WTC11 (cell line): ENCODE measurements at regions not wholly inside any gene's neighbourhood (a gene's known extent, or its start where the extent isn't known, plus 50 kb on each side); places are given as distances from the start of the nearest gene placed in this dataset.
A peak's percentile ranks its signal among the peaks of the same experiment; 100 is the strongest.

Source experiments
- ATAC-seq: fragments of 200-7000 bp; cut with Tn5 transposase; 2 replicates; pipeline ENCODE4 v1.10.0; 2021; ENCODE audit warnings: mild to moderate bottlenecking, moderate library complexity
- CTCF ChIA-PET: fragments of 300-600 bp; sonication (Branson Sonifier 250); formaldehyde crosslinking; loops from one replicate; lab custom pipeline; 2021; ENCODE audit warnings: antibody characterized with exemption; lab: Charles Lee
- POLR2A ChIA-PET: fragments of 350-600 bp; sonication (Branson Sonifier 250); formaldehyde crosslinking; loops from one replicate; lab custom pipeline; 2021; ENCODE audit warnings: antibody characterized with exemption; lab: Charles Lee
- DNase-seq: peaks from one replicate; pipeline ENCODE4 v3.0.0; 2021; ENCODE audit warnings: low spot score
- H3K27ac Mint-ChIP-seq: 2 replicates; pipeline ENCODE4 v1.8.0; 2021; ENCODE audit warnings: mixed read lengths
- H3K27me3 Mint-ChIP-seq: 2 replicates; pipeline ENCODE4 v1.8.0; 2021; ENCODE audit warnings: low read depth, mild to moderate bottlenecking, moderate library complexity, mixed read lengths
- H3K36me3 Mint-ChIP-seq: 2 replicates; pipeline ENCODE4 v1.8.0; 2021; ENCODE audit warnings: mixed read lengths
- H3K4me1 Mint-ChIP-seq: 2 replicates; pipeline ENCODE4 v1.8.0; 2022; ENCODE audit warnings: mixed read lengths
- H3K4me3 Mint-ChIP-seq: 2 replicates; pipeline ENCODE4 v1.8.0; 2021; ENCODE audit warnings: mild to moderate bottlenecking, moderate library complexity, mixed read lengths
- H3K9me3 Mint-ChIP-seq: 2 replicates; pipeline ENCODE4 v1.8.0; 2021; ENCODE audit warnings: mixed read lengths
- AFF4 ChIP-seq: sonication (generic); formaldehyde crosslinking; IDR thresholded peaks from 2 replicates; pipeline ENCODE4 v1.8.1; 2023; ENCODE audit warnings: mild to moderate bottlenecking, missing genetic modification reagents, borderline replicate concordance
- ARID4B ChIP-seq: sonication (generic); formaldehyde crosslinking; IDR thresholded peaks from 2 replicates; pipeline ENCODE4 v1.8.0; 2023; ENCODE audit warnings: missing genetic modification reagents, mild to moderate bottlenecking, borderline replicate concordance
- CREB1 ChIP-seq: sonication (generic); formaldehyde crosslinking; IDR thresholded peaks from 2 replicates; pipeline ENCODE4 v1.8.0; 2023; ENCODE audit warnings: mild to moderate bottlenecking, missing genetic modification reagents
- FOXJ3 ChIP-seq: sonication (generic); formaldehyde crosslinking; IDR thresholded peaks from 2 replicates; pipeline ENCODE4 v1.9.0; 2021; ENCODE audit warnings: missing genetic modification reagents, mild to moderate bottlenecking, borderline replicate concordance
- FOXK1 ChIP-seq: sonication (generic); formaldehyde crosslinking; IDR thresholded peaks from 2 replicates; pipeline ENCODE4 v1.8.0; 2022; ENCODE audit warnings: mild to moderate bottlenecking, moderate library complexity, missing genetic modification reagents
- HMGA2 ChIP-seq: fragments of 250-450 bp; sonication (Bioruptor Pico); IDR thresholded peaks from 2 replicates; pipeline ENCODE4 v1.4.0; 2021; ENCODE audit warnings: mild to moderate bottlenecking, moderate library complexity
- NFATC4 ChIP-seq: fragments of 250-450 bp; sonication (Bioruptor Pico); IDR thresholded peaks from 2 replicates; pipeline ENCODE4 v1.9.0; 2021; ENCODE audit warnings: mild to moderate bottlenecking
- NFYB ChIP-seq: sonication (generic); formaldehyde crosslinking; conservative IDR thresholded peaks from 2 replicates; pipeline ENCODE4 v1.8.0; 2022; ENCODE audit warnings: low read depth, missing genetic modification reagents
- OVOL2 ChIP-seq: fragments of 250-450 bp; sonication (Bioruptor Pico); IDR thresholded peaks from 2 replicates; pipeline ENCODE4 v1.9.0; 2021; ENCODE audit warnings: mild to moderate bottlenecking, borderline replicate concordance
- RELA ChIP-seq: sonication (generic); formaldehyde crosslinking; IDR thresholded peaks from 2 replicates; pipeline ENCODE4 v1.8.1; 2022; ENCODE audit warnings: missing genetic modification reagents, mild to moderate bottlenecking, borderline replicate concordance
- RORB ChIP-seq: fragments of 250-450 bp; sonication (Bioruptor Pico); IDR thresholded peaks from 2 replicates; pipeline ENCODE4 v1.9.0; 2021; ENCODE audit warnings: mild to moderate bottlenecking
- SOX15 ChIP-seq: fragments of 250-450 bp; sonication (Bioruptor Pico); IDR thresholded peaks from 2 replicates; pipeline ENCODE4 v1.9.0; 2021; ENCODE audit warnings: mild to moderate bottlenecking
- TEAD1 ChIP-seq: sonication (generic); formaldehyde crosslinking; IDR thresholded peaks from 2 replicates; pipeline ENCODE4 v1.8.0; 2022; ENCODE audit warnings: mild to moderate bottlenecking, missing genetic modification reagents
- ZBTB21 ChIP-seq: sonication (generic); formaldehyde crosslinking; IDR thresholded peaks from 2 replicates; pipeline ENCODE4 v1.8.1; 2023; ENCODE audit warnings: mild to moderate bottlenecking, missing genetic modification reagents, borderline replicate concordance
- ZMAT4 ChIP-seq: fragments of 250-450 bp; sonication (Bioruptor Pico); IDR thresholded peaks from 2 replicates; pipeline ENCODE4 v1.9.0; 2021; ENCODE audit warnings: mild to moderate bottlenecking
- ZNF121 ChIP-seq: sonication (generic); formaldehyde crosslinking; IDR thresholded peaks from 2 replicates; pipeline ENCODE4 v1.8.0; 2023; ENCODE audit warnings: missing genetic modification reagents
- ZNF263 ChIP-seq: sonication (generic); formaldehyde crosslinking; IDR thresholded peaks from 2 replicates; pipeline ENCODE4 v1.8.1; 2022; ENCODE audit warnings: low read depth, mild to moderate bottlenecking, moderate library complexity, missing genetic modification reagents
- ZNF317 ChIP-seq: sonication (generic); formaldehyde crosslinking; IDR thresholded peaks from 2 replicates; pipeline ENCODE4 v1.8.1; 2023; ENCODE audit warnings: low read depth, mild to moderate bottlenecking, moderate library complexity, missing genetic modification reagents, borderline replicate concordance
- ZSCAN18 ChIP-seq: fragments of 250-450 bp; sonication (Bioruptor Pico); IDR thresholded peaks from 2 replicates; pipeline ENCODE4 v2.1.2; 2022; ENCODE audit warnings: mild to moderate bottlenecking, moderate library complexity

GRCh38 chrY:15368786-15369185 is 844.5 kb downstream of the NLGN4Y start:
- CTCF ChIA-PET = no interaction called here
- DNase-seq (no peak), ATAC-seq (no peak)
- TF ChIP-seq RORB (CRISPR knock-in tag) (no peak), ZNF317 (CRISPR knock-in tag) (no peak), RELA (no peak), NFATC4 (CRISPR knock-in tag) (no peak), TEAD1 (CRISPR knock-in tag) (no peak), CREB1 (no peak), ZNF121 (CRISPR knock-in tag) (no peak), ZSCAN18 (CRISPR knock-in tag) (no peak), FOXJ3 (no peak)
- POLR2A ChIA-PET = no interaction called here
- Mint-ChIP-seq H3K36me3 (peaks cover 12% of the 10 kb centered on the region; the same call in 1 of the 2 replicates), H3K4me3 (no peak overlapping the region), H3K9me3 (peaks cover 10% of the 10 kb centered on the region; the same call in 1 of the 2 replicates), H3K27me3 (no peaks in the 10 kb centered on the region), H3K27ac (no peak overlapping the region), H3K4me1 (peaks cover 4% of the 10 kb centered on the region)

GRCh38 chrY:15385178-15385577 is 860.8 kb downstream of the NLGN4Y start:
- ATAC-seq = peak; percentile 99
- peak overlapping the region; percentile 74 for H3K27ac Mint-ChIP-seq
- TF ChIP-seq AFF4 = no peak
- no peak for TF ChIP-seq OVOL2 (CRISPR knock-in tag)
- no peak for TF ChIP-seq ZMAT4 (CRISPR knock-in tag)
- no peak for TF ChIP-seq FOXK1 (CRISPR knock-in tag)
- no peak for TF ChIP-seq ZBTB21
- TF ChIP-seq NFYB (CRISPR knock-in tag) = no peak
- TF ChIP-seq TEAD1 (CRISPR knock-in tag) = no peak
- TF ChIP-seq ZNF263 (CRISPR knock-in tag) = no peak
- TF ChIP-seq ARID4B (CRISPR knock-in tag) = no peak
- no peak for TF ChIP-seq ZSCAN18 (CRISPR knock-in tag)
- TF ChIP-seq HMGA2 (CRISPR knock-in tag) = no peak
- no peak for TF ChIP-seq SOX15 (CRISPR knock-in tag)
- TF ChIP-seq, all 79 proteins: peak for 0
- Mint-ChIP-seq H3K36me3 (0 out of 2 replicates have a peak, but pooled peaks cover 4% of the 10 kb centered on the region), H3K9me3 (no peaks in the 10 kb centered on the region), H3K4me1 (peaks cover 23% of the 10 kb centered on the region), H3K4me3 (no peak overlapping the region), H3K27me3 (no peaks in the 10 kb centered on the region; the same call in 1 of the 2 replicates)
- peak; percentile 19 for DNase-seq
- CTCF ChIA-PET = no interaction called here
- POLR2A ChIA-PET = no interaction called here
